IMR-90 (cell line): ENCODE measurements at regions not wholly inside any gene's neighbourhood (a gene's known extent, or its start where the extent isn't known, plus 50 kb on each side); places are given as distances from the start of the nearest gene placed in this dataset.

Experiments used
- ATAC-seq: fragments of 200-7000 bp; cut with Tn5 transposase; 2 replicates; pipeline ENCODE4 v1.9.1; 2020; ENCODE audit warnings: low read depth, mild to moderate bottlenecking, moderate library complexity
- BruUV-seq: library from RNA; stranded (reverse); fragments of 400-500 nt; replicated peaks from 2 replicates; lab custom pipeline; 2021; lab: Mats Ljungman, UMichigan
- CTCF ChIA-PET: fragments of 300-600 bp; formaldehyde crosslinking; extraction: SDS; loops from one replicate; lab custom pipeline; 2021; ENCODE audit warnings: antibody characterized with exemption; lab: Yijun Ruan, JAX
- POLR2A ChIA-PET: fragments of 300-600 bp; sonication (Branson Sonifier 250); formaldehyde crosslinking; loops from one replicate; lab custom pipeline; 2022; ENCODE audit warnings: antibody characterized with exemption; ENCODE audit not compliant: unreplicated experiment; lab: Charles Lee
- DNase-seq: peaks from one replicate; pipeline ENCODE4 v3.0.0; 2013
- H2AFZ ChIP-seq: replicated peaks from 2 replicates; pipeline ENCODE3; 2013; ENCODE audit warnings: low read length, mild to moderate bottlenecking; ENCODE audit not compliant: poor library complexity
- H2AK5ac ChIP-seq: 2 replicates; pipeline ENCODE4 v1.6.1; 2013; ENCODE audit warnings: low read depth, low read length, inconsistent platforms
- H2AK9ac ChIP-seq: replicated peaks from 2 replicates; pipeline ENCODE3; 2013; ENCODE audit warnings: mild to moderate bottlenecking, low read depth, low read length, moderate library complexity; ENCODE audit not compliant: poor library complexity
- H2BK120ac ChIP-seq: 2 replicates; pipeline ENCODE4 v1.6.1; 2013; ENCODE audit warnings: low read depth, low read length, inconsistent platforms
- H2BK15ac ChIP-seq: 3 replicates; pipeline ENCODE4 v1.6.1; 2013; ENCODE audit warnings: low read depth, low read length, inconsistent platforms
- H2BK20ac ChIP-seq: 2 replicates; pipeline ENCODE4 v1.6.1; 2013; ENCODE audit warnings: low read depth, mild to moderate bottlenecking, inconsistent platforms, low read length, moderate library complexity
- H2BK5ac ChIP-seq: 2 replicates; pipeline ENCODE4 v1.6.1; 2013; ENCODE audit warnings: mild to moderate bottlenecking, low read depth, low read length, inconsistent platforms; ENCODE audit not compliant: poor library complexity, severe bottlenecking
- H3K14ac ChIP-seq: replicated peaks from 2 replicates; pipeline ENCODE4 v1.6.1; 2013; ENCODE audit warnings: low read depth, low read length, inconsistent platforms
- H3K18ac ChIP-seq: 2 replicates; pipeline ENCODE4 v1.6.1; 2013; ENCODE audit warnings: low read depth, low read length, control low read depth
- H3K23ac ChIP-seq: 2 replicates; pipeline ENCODE4 v1.6.1; 2013; ENCODE audit warnings: low read depth, low read length, inconsistent platforms
- H3K27ac ChIP-seq: 2 replicates; pipeline ENCODE4 v1.5.1; 2013; ENCODE audit warnings: mild to moderate bottlenecking, control low read depth, low read length; ENCODE audit not compliant: insufficient read depth
- H3K27me3 ChIP-seq: 2 replicates; pipeline ENCODE4 v1.6.1; 2013; ENCODE audit warnings: low read length; ENCODE audit not compliant: control insufficient read depth, insufficient read depth
- H3K36me3 ChIP-seq: 2 replicates; pipeline ENCODE4 v1.6.1; 2013; ENCODE audit warnings: low read length, mixed read lengths; ENCODE audit not compliant: control insufficient read depth, insufficient read depth
- H3K4ac ChIP-seq: 2 replicates; pipeline ENCODE4 v1.6.1; 2013; ENCODE audit warnings: low read depth, low read length, inconsistent platforms
- H3K4me1 ChIP-seq: 2 replicates; pipeline ENCODE4 v1.6.1; 2013; ENCODE audit warnings: low read length, mixed read lengths; ENCODE audit not compliant: control insufficient read depth, insufficient read depth
- H3K4me2 ChIP-seq: 2 replicates; pipeline ENCODE4 v1.6.1; 2013; ENCODE audit warnings: low read depth, mild to moderate bottlenecking, control low read depth, low read length, moderate library complexity
- H3K4me3 ChIP-seq: 2 replicates; pipeline ENCODE4 v1.5.1; 2013; ENCODE audit warnings: low read depth, mild to moderate bottlenecking, control low read depth, low read length, moderate library complexity; ENCODE audit not compliant: insufficient read depth
- H3K56ac ChIP-seq: 2 replicates; pipeline ENCODE4 v1.6.1; 2013; ENCODE audit warnings: low read length, inconsistent platforms; ENCODE audit not compliant: insufficient read depth; ENCODE audit errors: extremely low read depth
- H3K79me1 ChIP-seq, 2 experiments: 2 replicates each; pipeline ENCODE4 v1.6.1; 2013; ENCODE audit warnings: low read length in 2 of 2, inconsistent platforms in 1 of 2, low read depth in 1 of 2
- H3K9ac ChIP-seq: 2 replicates; pipeline ENCODE4 v1.6.1; 2013; ENCODE audit warnings: low read depth, low read length, control low read depth
- H3K9me1 ChIP-seq: 2 replicates; pipeline ENCODE4 v1.6.1; 2013; ENCODE audit warnings: low read length, inconsistent platforms; ENCODE audit not compliant: insufficient read depth
- H3K9me3 ChIP-seq: 2 replicates; pipeline ENCODE4 v1.6.1; 2013; ENCODE audit warnings: low read length; ENCODE audit not compliant: control insufficient read depth, insufficient read depth
- H4K20me1 ChIP-seq: 2 replicates; pipeline ENCODE4 v1.6.1; 2013; ENCODE audit warnings: low read length, inconsistent platforms; ENCODE audit not compliant: insufficient read depth
- H4K5ac ChIP-seq: 2 replicates; pipeline ENCODE4 v1.6.1; 2013; ENCODE audit warnings: mild to moderate bottlenecking, low read depth, low read length, control low read depth
- H4K8ac ChIP-seq, 2 experiments: 2 replicates each; pipeline ENCODE4 v1.6.1; 2013; ENCODE audit warnings: low read depth in 2 of 2, low read length in 2 of 2, control low read depth in 1 of 2, inconsistent platforms in 1 of 2
- H4K91ac ChIP-seq: 2 replicates; pipeline ENCODE4 v1.6.1; 2013; ENCODE audit warnings: low read depth, low read length, inconsistent platforms; ENCODE audit not compliant: insufficient read depth
- BHLHE40 ChIP-seq: fragments of 150-350 bp; IDR thresholded peaks from 2 replicates; pipeline ENCODE4 v1.6.1; 2016; ENCODE audit warnings: mild to moderate bottlenecking, low read depth, low read length
- RFX5 ChIP-seq: IDR thresholded peaks from 2 replicates; pipeline ENCODE4 v1.8.0; 2012; ENCODE audit warnings: low read depth, mild to moderate bottlenecking, low read length, moderate library complexity
- whole genome bisulfite sequencing, 2 experiments: methylation state at CpG; one replicate each; pipeline versions ENCODE4 v1.1.5 to v1.1.7; 2013; ENCODE audit warnings: missing lambda C conversion rate in 2 of 2; ENCODE audit not compliant: insufficient read length in 1 of 2; ENCODE audit errors: extremely low coverage in 2 of 2; 5-methylcytosine and 5-hydroxymethylcytosine counted together
- dilution Hi-C: fragments of 300-500 bp; cut with HindIII; formaldehyde crosslinking; loops from one replicate; pipeline ENCODE4 v1.14.3; 2018; ENCODE audit warnings: low sequenced_read_pairs; ENCODE audit not compliant: unreplicated experiment
- in situ Hi-C: fragments of 300-500 bp; cut with MboI; formaldehyde crosslinking; loops from 3 replicates; pipeline ENCODE4 v1.14.3; 2019; ENCODE audit warnings: low sequenced_read_pairs, inconsistent platforms, mixed read lengths
- intact Hi-C: fragments of 100-400 bp; cut with micrococcal nuclease; formaldehyde crosslinking; loops from 2 replicates; pipeline ENCODE4 v1.10.0; 2022

DNA sequence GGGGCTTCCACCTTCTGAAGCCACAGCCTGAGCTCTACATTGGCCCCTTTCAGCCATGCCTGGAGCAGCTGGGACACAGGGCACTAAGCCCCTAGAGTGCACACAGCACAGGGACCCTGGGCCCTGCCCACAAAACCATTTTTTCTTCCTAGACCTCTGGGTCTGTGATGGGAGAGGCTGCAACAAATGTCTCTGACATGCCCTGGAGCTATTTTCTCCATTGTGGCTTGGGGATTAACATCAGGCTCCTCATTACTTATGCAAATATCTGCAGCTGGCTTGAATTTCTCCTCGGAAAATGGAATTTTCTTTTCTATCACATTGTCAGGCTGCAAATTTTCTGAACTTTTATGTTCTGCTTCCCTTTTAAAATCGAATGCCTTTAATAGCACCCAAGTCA is 795.7 kb downstream of the LTN1 start:
- Histone ChIP-seq H3K9me3 (no peaks in the 10 kb centered on the region), H3K27ac (no peak overlapping the region), H3K23ac (no peak overlapping the region), H3K79me1 (no peaks in the 10 kb centered on the region), H3K4me1 (no peaks in the 10 kb centered on the region), H4K91ac (no peak overlapping the region), H3K27me3 (no peaks in the 10 kb centered on the region), H3K4me3 (no peak overlapping the region), H2BK20ac (no peak overlapping the region), H2BK5ac (no peak overlapping the region), H3K4me2 (no peak overlapping the region), H2BK120ac (no peak overlapping the region), H3K18ac (no peak overlapping the region), H3K4ac (no peak overlapping the region), H3K9ac (no peak overlapping the region), H3K14ac (no peak overlapping the region), H2AFZ (no peak overlapping the region), H4K5ac (no peak overlapping the region), H3K36me3 (no peaks in the 10 kb centered on the region), H2BK15ac (no peak overlapping the region), H3K56ac (no peak overlapping the region), H2AK9ac (no peak overlapping the region), H4K8ac (no peak overlapping the region), H2AK5ac (no peak overlapping the region), H4K20me1 (no peaks in the 10 kb centered on the region), H3K9me1 (no peaks in the 10 kb centered on the region)
- no TSS peak for BruUV-seq
- ATAC-seq = no peak
- 67% methylated on average over 1 of the region's 2 CpGs; no CpG with 5 or more reads in 1 of the 2 experiments for WGBS, 2 experiments
- no peak for DNase-seq
- TF ChIP-seq BHLHE40 (no peak), RFX5 (no peak)
- CTCF ChIA-PET = no interaction called here
- in situ Hi-C loops (no loop called here), dilution Hi-C loops (no loop called here), intact Hi-C loops (no loop called here)
- POLR2A ChIA-PET = no interaction called here
